Femur (tissue), 1 donor: ENCODE measurements at regions not wholly inside any gene's neighbourhood (a gene's known extent, or its start where the extent isn't known, plus 50 kb on each side); places are given as distances from the start of the nearest gene placed in this dataset.

ENCODE experiments used
- DNase-seq: peaks from one replicate; pipeline ENCODE4 v3.0.0-alpha.2; 2017

DNA sequence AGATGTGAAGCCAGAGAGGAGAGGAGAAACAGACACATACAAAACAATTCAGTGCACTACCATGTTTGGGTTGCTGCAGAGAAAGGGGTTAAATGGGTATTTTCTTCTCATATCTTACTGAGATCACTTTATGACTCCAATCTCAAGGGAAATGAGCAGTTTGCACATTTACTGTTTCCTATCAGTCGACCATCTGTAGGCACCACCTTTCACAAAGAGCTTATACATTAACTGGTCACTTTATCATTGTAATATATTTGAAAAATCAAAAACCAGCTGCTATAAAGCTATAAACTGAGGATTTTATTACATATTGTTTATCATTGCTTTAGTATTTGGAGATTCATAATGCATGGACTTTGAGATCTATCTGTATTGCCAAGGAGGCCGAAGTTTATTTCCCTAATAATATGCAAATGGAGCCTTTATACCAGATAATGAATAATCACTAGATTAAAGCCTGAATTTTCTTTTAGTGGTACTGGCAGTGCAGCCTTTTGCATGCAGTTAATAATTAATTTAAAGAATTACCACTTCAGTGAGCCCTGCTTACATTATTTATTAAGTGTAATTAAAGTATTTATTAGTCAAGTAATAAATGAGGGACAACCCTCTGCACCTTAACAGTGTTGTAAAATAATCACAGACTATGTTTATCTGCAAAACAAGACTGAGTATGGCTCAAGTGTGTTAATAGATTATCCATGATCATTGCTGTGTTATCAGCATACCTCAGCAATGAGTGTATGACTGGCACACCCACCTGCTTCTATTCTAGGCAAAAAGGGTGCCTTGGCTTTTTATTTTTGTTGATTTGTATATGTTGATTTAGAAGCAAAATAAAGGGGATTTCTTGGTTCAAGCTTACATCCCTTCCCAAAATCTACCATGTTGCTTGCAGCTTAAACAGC, 167.7 kb upstream of the SLC14A2 start:
- DNase-seq = no peak

DNA sequence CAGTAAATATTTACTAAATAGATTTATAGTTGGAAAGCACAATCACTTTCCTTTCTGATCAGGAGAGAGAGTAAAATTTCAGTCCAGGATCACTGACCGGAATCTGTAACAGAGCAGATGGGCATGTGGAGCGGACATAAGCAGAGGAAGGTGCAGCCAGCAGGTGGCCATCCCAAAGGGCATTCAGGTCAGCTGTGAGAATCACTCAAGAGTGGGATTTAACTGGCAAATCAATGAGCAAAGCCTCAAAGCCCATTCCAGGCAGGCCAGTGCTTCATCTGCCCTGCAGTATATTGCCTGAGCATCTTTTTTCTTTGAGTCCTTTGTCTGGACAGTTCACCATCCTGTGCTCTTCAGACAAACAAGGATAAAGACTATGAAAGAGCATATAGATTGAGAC, 166.4 kb upstream of the SLC14A2 start:
- no peak for DNase-seq

DNA sequence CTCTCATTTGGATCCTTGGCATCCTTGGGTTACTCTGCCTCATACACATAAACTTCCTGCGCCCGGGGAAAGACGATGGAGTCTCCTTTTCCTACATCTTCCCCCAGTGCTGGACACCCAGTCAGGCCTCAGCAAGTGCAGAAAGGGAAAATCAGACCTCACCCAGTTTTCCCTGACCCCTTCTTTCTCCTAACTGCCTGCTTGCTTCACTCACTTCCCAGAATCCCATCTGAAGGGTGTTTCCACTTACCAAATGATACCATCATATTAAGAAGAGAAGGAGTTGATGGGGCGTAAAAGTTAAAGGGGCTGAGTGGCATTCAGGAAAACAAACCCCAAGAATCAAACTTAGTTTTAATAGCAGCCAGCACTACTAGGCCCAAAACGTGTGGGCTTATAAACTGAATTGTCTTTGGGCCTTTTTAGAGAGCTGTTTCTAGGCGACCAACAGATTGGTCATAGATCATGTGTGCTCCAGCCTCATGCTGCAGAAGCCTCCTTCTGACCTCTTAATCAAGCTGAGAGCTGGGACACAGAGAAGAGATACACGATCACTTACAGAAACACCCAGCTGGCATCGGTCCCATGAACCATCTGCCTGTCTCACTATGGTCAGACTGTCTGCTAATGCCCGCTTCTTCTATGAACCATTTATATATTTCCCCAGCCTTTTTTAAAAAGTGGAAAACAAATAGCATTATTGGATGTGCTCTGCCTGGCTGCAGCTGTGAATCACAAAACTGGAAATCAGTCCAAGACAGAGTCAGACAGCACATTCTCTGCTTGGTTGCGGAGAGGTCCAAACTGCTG, 165.7 kb upstream of the SLC14A2 start:
- DNase-seq = peak; percentile 80

DNA sequence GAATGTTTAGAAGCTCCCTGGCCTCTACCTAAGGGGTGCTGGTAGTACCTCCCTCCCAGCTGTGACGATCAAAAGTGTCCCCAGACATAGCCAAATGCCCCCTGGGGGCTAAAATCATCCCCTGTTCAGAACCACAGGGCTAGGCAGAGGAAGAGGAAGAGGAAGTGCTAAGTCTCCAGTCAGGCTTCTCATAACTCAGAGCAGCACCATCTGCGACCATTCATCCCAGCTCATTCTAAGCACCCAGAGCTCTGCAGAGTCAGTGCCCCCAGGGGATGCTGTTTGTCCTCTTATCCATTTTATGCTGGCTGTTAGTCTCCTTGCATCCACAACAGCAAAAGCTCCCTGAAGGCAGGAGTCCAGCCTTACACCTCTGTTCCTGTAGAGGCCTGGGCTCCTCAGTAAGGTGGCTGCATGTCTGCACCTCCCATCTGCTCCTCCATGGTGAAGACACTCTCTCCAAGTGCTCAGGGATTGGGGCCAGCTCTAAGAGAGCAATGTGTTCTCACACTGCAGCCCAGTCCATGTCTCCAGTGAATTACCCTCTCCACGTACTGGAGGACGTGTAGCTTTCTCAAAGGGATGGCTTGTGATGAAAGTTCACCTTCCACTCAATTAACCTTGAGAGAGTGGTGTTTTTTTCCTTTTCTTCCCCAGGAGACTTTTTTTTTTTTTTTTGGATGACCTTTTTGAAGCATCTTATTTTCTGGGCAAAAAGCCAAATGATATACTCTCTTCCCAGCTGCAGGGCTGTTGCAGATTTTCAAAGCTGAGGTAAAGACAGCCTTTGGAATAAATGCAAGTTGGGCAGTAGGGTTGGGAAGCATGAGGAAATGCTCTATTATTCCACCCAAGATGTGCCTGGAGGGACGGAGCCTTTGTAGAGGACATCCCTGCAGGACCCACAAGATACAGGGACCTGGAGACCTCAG, 158.9 kb upstream of the SLC14A2 start:
- no peak for DNase-seq

DNA sequence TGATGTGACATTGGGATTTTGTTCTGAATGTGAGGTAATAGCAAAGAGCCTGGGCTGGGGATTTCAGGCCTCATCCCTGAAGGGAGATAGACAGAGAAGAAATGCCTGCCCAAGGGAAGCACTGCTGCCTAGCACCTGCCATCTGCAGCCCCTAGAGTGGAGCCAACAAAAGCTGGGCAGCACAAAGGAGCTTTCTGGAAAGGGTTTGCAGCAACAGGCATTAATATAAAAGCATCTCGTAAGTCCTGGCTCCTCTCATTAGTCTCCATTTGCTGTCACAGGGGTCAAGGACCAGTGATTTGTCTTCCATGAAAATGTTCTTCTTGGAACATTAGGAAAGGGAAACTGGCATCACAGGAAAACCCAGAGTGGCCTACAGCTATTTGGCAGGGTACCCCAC, 157.2 kb upstream of the SLC14A2 start:
- DNase-seq = no peak

DNA sequence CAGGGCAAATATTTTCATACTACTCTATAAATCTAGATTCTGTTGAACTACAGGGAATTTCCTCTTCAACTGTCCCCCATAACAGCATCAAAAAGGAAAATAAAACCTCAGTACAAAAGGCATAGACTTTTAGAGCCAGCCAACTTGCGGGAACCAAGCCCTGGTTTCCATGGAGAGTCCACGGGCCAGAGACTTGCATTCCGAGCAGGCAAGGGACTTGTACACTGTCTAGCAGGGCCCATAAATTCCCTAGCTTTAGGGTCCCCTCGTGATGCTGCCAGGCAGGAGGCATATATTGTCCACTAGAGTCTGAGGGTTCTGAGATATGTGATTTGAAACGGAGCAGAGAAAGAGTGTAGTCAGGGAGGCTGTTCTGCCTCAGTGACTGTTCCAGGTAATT, 153.1 kb upstream of the SLC14A2 start:
- no peak for DNase-seq

DNA sequence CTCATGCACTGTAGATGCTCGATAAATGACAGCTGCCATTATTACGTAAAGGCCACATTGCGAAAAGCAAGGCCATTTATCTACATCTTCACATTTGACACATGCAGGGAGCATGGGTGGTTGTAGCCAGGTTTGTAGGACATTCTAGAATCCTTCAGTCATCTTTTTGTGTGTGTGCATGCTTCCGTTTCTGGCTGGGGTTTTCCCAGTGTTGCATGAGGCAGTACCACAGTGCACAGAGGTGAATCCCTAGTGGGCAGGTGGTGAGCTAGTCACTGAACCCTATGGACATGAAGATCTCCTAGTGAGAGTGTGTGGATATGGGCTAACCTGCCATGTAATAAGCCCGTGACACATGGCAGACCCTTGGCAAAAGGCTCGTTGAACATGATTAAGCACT, 151.8 kb upstream of the SLC14A2 start:
- DNase-seq = no peak

DNA sequence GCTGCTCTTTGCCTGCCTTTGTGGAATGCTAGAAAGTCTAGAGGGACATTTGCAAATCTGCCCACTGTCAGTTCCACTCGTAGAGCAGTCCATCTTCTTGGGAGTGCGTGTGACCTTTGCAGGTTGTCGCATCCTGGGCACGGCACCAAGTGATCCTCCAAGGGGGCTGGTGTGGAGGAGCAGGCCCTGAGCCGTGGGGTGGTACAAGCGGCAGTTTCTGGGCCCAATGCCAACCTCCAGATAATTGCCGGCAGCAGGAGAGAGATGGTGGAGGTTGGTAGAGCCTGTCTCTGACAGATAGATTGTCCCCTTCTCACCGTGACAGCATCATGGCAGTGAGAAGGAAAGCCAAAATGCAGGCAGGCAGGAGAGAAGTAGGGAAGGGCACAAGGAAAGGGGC, 150.7 kb upstream of the SLC14A2 start:
- no peak for DNase-seq

DNA sequence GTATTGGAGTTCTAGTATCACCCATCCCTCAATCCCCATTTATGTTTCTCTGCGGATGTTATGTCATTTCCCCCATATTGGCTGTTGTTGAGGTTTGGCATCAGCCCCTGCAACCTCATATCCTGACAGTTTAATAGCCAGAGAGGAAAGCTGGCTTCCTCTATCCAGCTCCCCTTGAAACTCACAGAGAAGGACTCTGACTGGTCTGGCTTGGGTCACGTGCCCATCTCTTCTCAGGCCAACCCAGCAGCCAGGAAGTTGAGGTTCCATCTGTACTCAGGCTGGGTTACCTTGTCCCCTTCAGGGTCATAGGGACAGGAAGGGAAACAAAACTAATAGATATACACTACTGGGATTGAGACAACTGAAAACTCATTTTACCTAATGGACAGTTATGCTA, 148.0 kb upstream of the SLC14A2 start:
- peak; percentile 29 for DNase-seq

DNA sequence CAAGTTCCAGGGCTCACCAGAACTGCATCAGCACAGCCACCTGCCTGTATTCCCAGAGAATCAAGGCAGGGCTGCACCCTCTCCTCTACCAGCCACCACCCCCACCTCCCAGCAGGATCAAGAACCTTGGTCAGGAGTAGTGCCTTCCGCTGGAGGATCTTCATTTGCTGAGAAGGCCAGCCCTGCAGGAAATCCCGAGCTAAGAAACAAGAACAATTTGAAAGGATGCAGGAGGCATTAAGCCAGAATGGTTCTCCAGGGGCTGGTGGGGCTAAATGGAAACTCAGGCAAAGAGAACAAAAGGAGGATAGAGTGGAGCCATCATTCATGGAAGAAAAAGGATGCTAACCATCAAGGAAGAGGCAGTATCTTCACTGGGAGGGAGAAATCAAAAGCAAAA, 147.3 kb upstream of the SLC14A2 start:
- no peak for DNase-seq

DNA sequence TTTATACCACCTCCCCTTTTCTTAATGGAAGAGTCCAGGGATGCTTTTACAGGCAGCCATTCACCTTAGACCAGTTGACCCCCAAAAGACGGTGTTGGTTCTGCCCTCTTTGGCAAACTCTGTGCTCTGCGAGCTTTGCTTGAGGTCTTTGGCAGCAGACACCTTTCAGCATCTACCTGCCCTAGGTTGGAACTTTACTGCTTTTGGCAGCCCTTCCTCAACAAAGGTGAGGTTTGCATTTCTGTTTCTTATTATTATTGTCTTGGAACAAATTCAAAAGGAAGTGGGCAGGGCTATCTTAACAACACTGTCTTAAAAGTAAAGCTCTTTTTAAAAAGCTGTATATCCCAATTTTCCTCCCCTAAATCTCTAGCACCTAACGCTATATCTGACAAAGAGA, 136.4 kb upstream of the SLC14A2 start:
- DNase-seq = no peak

DNA sequence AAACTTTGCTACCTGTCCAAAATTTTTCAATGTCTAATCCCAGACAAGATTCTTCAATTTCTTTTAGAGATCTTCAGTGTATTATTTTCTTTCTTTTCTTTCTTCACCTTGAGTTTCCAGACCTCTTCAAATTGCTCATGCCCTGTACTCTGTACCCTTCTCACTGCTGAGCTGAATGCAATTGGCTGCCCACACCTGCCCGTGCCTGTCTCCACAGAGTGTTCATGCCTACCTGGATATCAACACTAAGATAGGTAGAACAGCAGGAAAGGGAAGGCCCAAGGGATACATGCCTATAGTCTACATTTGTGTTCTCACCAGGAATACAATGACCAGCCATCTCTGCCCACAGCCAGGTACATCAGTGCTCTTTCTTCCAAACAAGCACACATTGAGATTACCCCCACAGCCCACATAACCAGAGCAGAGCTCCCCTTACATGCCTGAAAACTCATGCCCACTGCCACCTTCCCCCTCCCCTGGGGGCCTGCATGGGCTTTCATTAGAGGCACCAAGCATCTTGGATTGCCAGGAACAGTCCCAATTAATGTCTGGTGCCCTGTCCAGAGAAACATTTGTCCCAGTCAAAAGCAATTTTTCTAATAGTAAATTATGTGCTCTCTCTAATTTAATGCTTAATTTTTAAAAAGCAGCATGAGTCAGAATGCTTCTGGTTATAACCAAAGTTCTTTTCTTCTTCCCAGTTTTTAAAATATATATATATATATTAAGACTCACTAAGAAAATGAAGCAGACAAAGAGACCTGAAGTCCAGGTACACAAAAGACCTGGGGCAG, 134.9 kb upstream of the SLC14A2 start:
- no peak for DNase-seq

DNA sequence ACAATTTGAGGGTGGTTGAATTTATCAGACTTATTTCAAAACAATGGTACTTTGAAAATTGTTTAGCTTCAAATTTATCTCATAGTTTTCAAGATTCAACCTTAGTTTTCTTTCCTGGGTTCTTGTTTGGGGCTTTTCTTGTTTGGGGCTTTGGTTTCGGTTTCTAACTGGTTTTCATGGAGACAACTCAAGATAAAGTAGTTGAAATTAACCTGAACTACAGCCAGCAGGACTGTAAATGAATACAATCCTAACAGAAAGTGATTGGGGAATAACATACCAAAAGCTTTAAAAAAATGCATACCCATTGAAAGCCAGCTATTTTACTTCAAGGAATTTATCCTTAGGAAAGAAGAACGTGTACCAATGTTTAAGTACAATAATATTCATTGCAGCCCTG, 133.5 kb upstream of the SLC14A2 start:
- no peak for DNase-seq

DNA sequence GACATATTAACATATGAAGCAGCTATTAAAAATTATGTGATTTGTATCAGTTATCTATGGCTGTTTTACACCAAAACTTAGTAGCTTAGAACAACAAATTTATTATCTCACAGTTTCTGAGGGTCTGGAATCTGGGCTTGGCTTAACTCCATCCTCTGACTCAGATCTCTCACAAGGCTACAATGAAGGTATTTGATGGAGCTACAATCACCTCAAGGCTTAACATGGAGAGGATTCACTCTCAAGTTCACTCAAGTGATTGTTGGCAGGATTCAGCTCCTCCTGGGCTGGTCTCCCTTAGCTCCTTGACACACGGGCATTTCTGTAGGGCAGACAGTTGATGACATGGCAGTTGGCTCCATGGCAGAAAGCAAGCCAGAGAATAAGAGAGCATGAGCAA, 133.0 kb upstream of the SLC14A2 start:
- no peak for DNase-seq

DNA sequence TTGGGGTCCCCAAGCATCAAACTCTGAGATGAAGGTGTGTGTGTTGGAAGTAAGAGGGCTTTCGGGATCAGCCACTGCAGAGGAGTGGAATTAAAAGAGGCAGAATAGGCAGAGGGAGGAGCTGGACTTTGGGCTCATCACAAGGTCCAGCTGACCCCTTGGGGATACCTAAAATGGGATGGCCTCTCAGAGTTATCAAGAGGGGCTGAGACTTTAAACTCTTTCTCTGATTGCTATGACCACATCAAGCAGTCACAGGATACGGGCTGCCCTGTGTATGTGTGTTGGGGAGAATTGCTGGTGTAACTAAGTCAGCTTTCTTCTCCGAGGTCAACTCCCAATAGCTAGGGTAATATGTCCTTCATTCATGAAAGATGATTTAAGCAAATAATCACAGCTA, 127.7 kb upstream of the SLC14A2 start:
- DNase-seq = no peak

DNA sequence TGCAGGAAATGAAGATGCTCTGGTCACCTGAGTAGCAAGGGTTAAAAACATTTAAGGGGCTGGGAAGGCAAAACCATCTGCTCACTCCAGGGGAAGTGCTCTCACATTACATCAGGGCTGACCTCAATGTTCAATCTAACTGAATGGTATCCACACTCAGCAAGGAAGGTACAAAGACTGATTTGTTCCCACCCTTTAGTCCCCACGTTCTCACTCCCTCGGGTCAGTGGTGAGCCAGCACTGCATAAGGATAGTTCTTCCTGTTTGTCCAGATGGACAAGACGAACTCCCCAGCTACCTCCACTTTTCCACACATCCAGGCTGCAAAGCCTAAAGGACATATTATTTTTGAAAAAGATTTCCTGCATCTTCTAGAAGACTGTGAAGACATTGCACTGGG, 126.6 kb upstream of the SLC14A2 start:
- DNase-seq = no peak

DNA sequence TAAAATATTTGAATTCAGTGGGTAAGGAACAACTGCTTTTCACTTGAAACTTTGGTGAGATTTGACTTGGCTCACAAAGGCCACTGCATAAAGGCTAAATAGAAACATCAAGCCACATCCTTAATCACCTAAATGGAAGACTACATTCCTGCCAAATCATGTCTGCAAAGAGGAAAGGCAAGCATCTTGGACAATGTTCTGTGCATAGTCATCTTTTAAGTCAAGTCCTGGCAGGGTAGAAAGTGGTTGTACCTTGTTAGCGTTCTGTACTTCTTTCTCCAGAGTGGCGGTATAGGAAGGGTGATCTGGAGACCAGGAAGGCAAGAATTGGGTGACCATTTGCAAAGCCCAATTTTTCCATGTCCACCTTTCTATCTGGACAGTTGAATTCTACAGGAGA, 121.4 kb upstream of the SLC14A2 start:
- DNase-seq = no peak

DNA sequence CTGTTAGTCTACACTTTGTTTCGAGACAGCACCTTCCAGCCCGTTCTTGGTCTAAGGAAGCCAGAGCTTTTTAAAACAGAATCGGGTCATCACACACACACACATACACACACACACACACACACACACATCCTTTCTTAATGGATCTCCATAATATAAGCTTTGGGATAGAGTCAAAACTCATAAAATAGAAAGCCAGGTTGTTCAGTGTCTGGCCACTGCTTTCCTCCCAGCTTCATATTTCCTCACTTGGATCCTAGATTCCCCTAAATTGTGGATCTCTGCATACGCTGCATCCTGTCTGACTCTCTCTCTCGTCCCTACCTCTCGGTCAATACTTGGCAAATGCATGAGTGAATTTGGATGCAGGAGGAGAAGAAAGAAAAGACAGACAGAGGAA, 120.5 kb upstream of the SLC14A2 start:
- DNase-seq = no peak

DNA sequence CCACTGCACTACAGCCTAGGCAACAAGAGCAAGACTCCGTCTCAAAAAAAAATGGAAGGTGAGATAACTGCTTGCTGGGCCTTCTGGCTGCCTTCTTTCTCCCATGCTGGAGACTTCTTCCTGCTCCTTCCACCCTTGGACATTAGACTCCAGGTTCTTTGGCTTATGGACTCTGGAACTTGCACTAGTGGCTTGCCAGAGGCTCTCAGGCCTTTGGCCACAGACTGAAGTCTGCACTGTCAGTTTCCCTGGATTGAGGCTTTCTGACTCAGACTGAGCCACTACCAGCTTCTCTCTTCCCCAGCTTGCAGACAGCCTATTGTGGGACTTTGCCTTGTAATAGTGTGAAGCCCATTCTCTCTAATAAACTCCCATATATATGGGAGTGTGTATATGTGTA, 118.5 kb upstream of the SLC14A2 start:
- no peak for DNase-seq

DNA sequence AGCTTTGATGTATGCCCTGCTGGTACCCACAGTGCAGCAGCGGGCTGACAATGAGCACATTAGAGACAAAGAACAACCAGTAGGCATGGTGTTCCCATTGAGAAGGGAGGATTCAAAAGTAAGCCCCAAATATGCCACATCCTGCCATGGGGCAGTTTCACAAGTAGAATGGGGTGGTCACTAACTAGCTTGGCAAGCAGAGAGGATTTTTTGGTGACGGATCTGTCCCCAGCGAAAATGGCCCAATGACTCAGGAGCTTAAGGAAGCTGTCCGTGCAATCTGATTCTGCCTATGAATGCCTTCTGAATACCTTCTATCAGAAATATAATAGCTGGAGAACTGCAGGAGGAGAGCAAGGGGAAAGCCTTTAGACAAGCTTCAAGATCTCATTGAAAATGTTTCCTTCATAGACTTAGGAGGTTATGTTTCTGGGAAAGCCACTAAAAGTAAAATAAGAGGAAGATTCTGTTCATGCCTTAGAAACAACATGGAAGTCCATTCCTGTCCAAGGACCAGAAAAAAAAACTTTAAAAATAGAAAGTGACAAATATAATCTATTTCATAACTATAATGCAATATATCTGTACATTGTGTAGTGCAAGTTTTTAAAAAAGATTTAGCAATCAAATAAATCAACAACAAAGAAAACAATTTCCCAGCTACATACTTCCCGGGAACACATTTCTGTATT, 117.5 kb upstream of the SLC14A2 start:
- DNase-seq = no peak

DNA sequence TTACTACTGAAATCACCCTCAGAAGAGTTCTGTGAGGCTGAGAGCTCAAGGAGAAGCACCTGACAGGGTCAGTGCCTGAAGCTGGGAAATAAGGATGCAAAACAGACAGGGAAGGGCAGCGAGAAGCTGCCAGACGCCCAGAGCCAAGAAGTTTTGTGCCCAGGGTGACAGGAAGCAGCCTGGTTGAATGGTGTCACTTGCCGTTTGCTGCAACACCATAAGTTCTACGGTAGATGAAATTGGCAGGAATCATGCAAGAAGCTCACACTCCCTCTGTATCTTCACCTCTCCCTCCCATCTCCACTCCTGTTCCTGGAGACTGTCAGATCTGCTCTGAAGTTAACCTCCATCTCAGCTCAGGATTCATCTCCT, 117.0 kb upstream of the SLC14A2 start:
- no peak for DNase-seq

DNA sequence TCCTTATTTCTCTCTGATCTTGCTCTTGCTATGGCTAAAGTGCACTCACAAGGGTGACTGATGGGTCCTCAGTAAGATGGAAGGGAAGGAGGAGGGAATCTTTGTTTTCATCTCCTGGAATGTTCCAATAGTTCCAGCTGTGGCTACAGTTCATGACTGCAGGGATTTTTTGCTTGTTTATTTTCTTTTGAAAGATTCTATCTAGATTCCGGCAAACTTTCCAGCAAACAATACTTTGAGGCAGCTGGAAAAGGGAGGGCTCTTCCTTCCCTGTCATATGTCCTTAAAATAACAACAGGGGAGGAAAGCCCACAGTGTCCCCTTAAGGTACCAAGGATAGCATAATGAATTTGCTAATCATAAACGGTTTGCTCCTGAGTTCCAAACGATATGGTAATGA, 111.3 kb upstream of the SLC14A2 start:
- no peak for DNase-seq
